GM19397 (cell line): ENCODE measurements at regions not wholly inside any gene's neighbourhood (a gene's known extent, or its start where the extent isn't known, plus 50 kb on each side); places are given as distances from the start of the nearest gene placed in this dataset.
"Not testable (repeated sequence)": the region's sequence is repeated elsewhere in the genome, so short reads cannot be mapped to it uniquely, and the experiment has no call there.

Experiments
- ATAC-seq: cut with Tn5 transposase; IDR thresholded peaks from one replicate; pipeline ENCODE4 v1.9.1; 2021; ENCODE audit warnings: mild to moderate bottlenecking, moderate library complexity; ENCODE audit not compliant: unreplicated experiment

GRCh38 chr9:85878872-85879597 lies 61.9 kb upstream of the NAA35 start:
- not testable (repeated sequence) for ATAC-seq

DNA sequence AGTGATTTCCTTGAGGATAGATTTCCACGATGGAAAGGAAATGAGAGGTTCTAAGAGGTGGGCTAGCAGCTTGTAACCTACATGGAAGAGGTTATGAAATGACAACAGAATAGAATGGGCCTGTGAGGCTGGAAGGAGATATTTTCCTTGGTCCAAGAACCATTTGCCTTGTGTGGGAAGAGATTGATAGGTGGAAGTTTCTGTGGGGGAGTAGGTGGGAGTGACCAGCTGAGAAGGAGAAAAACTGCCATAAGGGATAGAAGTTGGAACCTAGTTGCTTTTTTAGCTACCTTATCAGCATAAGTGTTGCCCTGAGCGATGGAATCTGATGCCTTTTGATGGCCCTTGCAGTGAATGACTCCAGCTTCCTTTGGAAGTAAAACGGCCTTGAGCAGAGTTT lies 60.4 kb upstream of the NAA35 start:
- ATAC-seq = not testable (repeated sequence)

- ATAC-seq = no peak
These were observed 56.7 kb upstream of the NAA35 start for GRCh38 chr9:85884256-85884655.

- ATAC-seq = no peak
These were observed 50.0 kb upstream of the NAA35 start for GRCh38 chr9:85890962-85891361.
